Muscle of back (tissue), 3 donors: ENCODE measurements at regions not wholly inside any gene's neighbourhood (a gene's known extent, or its start where the extent isn't known, plus 50 kb on each side); places are given as distances from the start of the nearest gene placed in this dataset.

Experiments used
- DNase-seq, 3 donors: peaks; one replicate each; pipeline versions ENCODE4 v3.0.0 to v3.0.0-alpha.2; 2013

DNA sequence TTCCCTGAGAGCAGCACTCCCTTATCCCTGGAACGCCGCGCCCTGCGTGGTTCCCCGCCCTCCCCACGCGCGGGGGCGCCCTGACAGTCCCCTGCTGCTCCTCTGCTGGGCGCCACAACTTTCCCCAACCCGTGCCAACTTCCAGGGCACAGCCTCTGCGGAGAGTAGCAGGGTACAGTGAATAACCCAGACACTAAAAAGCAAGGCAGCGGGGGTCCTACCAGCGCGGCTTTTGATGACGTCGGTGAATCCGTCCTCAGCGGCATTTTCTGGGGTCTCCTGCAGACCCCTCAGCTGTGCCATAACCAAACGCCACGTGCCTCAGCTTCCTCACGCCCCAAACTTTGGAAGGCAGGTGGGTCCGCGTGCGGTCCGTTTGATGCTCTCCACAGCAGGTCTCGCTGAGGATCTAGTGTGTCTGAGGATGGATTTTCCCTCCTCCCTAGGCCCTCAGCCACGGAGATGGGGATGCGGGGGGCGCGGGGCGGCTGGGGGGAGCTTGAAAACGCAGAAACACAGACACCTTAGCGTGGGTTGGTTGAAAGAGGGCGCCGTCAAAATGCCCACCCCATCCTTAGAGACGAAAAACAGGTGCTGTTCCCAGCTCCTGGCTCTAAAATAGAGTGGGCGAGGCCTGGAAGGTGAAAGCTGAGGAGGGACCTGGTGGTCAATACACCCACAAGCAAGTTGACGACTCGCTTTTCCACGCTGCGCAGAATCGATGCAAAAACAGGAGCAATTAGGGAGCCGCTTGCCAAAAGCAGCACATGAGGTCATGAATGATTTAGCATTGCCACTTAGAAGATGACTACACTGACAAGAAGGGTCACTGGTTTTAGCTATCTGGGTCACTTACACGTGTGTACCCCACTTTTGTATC lies 405.6 kb downstream of the FAM47A start:
- DNase-seq, result peak in 2 of 3 donors; percentile 33 to 61

DNA sequence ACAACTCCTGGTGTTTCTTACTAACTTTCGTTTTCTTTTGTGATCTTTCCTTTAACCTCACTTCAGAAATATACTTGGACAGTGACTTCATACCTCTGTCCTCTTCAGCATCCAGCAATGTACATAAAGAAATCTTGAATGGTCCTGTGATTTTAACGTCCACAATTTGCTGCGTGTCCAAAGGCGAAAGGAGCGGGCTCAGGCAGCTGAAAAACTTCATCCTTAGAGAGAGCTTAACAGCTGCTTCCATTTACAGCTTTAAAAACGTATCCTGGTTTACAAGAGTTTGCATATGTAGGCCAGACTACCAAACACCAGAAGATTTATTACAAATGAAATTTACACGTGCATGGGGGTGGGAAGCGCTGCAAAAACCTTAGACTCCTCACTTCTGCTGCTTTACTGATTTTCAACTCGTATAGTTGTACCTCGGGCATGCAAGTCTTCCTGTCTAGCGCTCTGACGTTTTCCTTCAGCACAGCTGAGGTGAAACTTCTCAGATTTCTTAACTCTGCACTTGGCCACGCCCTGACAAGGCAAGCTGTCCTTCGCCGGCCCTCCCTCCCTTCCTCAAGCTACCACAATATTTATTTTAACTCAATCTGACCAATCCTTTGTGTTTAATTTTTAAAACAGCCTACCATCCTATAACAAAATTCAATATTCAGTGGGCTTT lies 406.4 kb downstream of the FAM47A start:
- DNase-seq, result peak; percentile 35 to 81 (median 51)

DNA sequence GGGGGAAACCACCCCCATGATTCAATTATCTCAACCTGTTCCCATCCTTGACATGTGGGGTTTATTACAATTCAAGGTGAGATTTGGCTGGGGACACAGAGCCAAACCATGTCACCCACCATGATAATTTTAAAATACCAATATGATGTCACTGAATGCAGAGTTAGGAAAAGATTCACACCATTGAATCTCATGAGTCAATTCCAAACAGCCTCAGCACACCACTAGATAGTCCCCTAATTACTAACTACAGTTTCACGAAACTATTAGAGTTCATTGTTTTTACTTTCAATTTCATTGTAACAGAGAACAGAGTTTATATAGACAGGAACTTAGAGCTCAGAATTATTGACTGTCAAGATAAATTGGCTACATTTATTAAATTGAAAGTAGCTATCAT lies 410.2 kb downstream of the FAM47A start:
- DNase-seq, result no peak

DNA sequence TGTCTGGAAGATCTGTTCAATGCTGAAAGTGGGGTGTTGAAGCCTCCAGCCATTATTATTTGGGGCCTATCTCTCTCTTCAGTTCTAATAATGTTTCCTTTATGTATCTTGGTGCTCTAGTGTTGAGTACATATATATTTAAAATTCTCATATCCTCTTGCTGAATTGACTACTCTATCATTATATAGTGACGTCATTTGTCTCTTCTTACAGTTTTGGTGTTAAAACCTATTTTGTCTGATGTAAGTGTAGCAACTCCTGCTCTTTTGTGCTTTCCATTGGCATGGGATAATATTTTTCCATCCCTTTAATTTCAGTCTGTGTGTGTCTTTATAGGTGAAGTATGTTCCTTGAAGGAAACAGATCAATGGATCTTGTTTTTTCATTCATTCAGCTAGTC lies 446.0 kb downstream of the FAM47A start:
- no peak for DNase-seq
